Natural killer cell (primary cell): ENCODE measurements at regions not wholly inside any gene's neighbourhood (a gene's known extent, or its start where the extent isn't known, plus 50 kb on each side); places are given as distances from the start of the nearest gene placed in this dataset.

Source experiments
- ATAC-seq, 3 donors: fragments of 150-1000 bp in 2 of 3; fragments of 200-7000 bp in 1 of 3; cut with Tn5 transposase; 1 replicate in 1 of 3; 2 replicates in 2 of 3; pipeline ENCODE4 v1.10.0; 2021; ENCODE audit warnings: mild to moderate bottlenecking in 2 of 3, moderate library complexity in 2 of 3
- DNase-seq, 2 donors: peaks; one replicate each; pipeline versions ENCODE4 v3.0.0 to v3.0.0-alpha.2; 2013 to 2021; ENCODE audit warnings: mixed read lengths in 1 of 2
- H3K27ac ChIP-seq: one replicate; pipeline ENCODE4 v1.5.1; 2013; ENCODE audit warnings: mild to moderate bottlenecking, low read length
- H3K27me3 ChIP-seq: one replicate; pipeline ENCODE4 v1.6.1; 2013; ENCODE audit warnings: low read length; ENCODE audit not compliant: control insufficient read depth, insufficient read depth
- H3K36me3 ChIP-seq: one replicate; pipeline ENCODE4 v1.6.1; 2013; ENCODE audit warnings: low read length; ENCODE audit not compliant: control insufficient read depth, insufficient read depth
- H3K4me1 ChIP-seq: one replicate; pipeline ENCODE4 v1.6.1; 2013; ENCODE audit warnings: low read length; ENCODE audit not compliant: control insufficient read depth, insufficient read depth
- H3K4me3 ChIP-seq: one replicate; pipeline ENCODE4 v1.5.1; 2013; ENCODE audit warnings: low read length
- H3K9me3 ChIP-seq: one replicate; pipeline ENCODE4 v1.6.1; 2013; ENCODE audit warnings: low read length; ENCODE audit not compliant: control insufficient read depth, insufficient read depth
- H3K27ac Mint-ChIP-seq, 2 donors: one replicate each; pipeline ENCODE4 v1.8.0; 2022; ENCODE audit warnings: mild to moderate bottlenecking in 2 of 2, mixed read lengths in 2 of 2, moderate library complexity in 1 of 2
- H3K27me3 Mint-ChIP-seq, 2 donors: one replicate each; pipeline ENCODE4 v1.8.0; 2022; ENCODE audit warnings: low read depth in 2 of 2, mixed read lengths in 2 of 2
- H3K36me3 Mint-ChIP-seq: one replicate; pipeline ENCODE4 v1.8.0; 2022; ENCODE audit warnings: mixed read lengths
- H3K4me1 Mint-ChIP-seq, 2 donors: one replicate each; pipeline ENCODE4 v1.8.0; 2022; ENCODE audit warnings: mixed read lengths in 2 of 2
- H3K4me3 Mint-ChIP-seq: one replicate; pipeline ENCODE4 v1.8.0; 2022; ENCODE audit warnings: mild to moderate bottlenecking, moderate library complexity, mixed read lengths
- H3K9me3 Mint-ChIP-seq, 2 donors: one replicate each; pipeline ENCODE4 v1.8.0; 2022; ENCODE audit warnings: mixed read lengths in 2 of 2
- CTCF ChIP-seq: fragments of 200-600 bp; IDR thresholded peaks from one replicate; pipeline ENCODE4 v1.8.0; 2022; ENCODE audit warnings: antibody characterized with exemption
- WGBS: methylation state at CpG from one replicate; pipeline ENCODE4 v1.1.7; 2013; ENCODE audit warnings: missing lambda C conversion rate; ENCODE audit not compliant: insufficient coverage; 5-methylcytosine and 5-hydroxymethylcytosine counted together
- intact Hi-C: fragments of 100-400 bp; cut with micrococcal nuclease; formaldehyde crosslinking; loops from one replicate; pipeline ENCODE4 v1.14.2; 2022

DNA sequence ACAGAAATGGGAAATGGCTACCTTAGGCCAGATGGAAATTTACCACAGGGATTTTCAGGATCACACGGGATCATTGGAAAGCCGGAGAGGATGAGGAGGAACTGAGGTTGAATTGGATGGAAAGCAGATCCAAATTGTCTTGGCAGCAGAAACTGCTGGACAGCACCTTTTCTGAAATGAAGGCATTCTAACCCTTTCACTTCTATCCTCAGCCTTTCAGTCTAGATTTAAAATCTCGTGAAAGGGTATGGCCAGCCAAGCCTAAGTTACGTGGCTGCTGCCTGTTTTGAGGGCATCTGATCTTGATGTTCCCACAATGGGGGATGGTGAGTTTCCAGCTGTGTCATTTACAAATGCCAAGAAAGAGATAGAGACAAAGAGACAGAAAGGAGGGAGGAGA, 358.2 kb downstream of the KIF16B start:
- intact Hi-C loops = no loop called here
- peaks cover 0 to 2% of the 10 kb centered on the region in 2 donors for H3K9me3 Mint-ChIP-seq
- no peak overlapping the region for H3K4me3 ChIP-seq
- WGBS = 41% methylated on average over 4 of the region's 4 CpGs
- no peaks in the 10 kb centered on the region for H3K4me1 ChIP-seq
- no peak overlapping the region for H3K27ac ChIP-seq
- ATAC-seq = no peak
- H3K27ac Mint-ChIP-seq = no peak overlapping the region
- no peaks in the 10 kb centered on the region for H3K36me3 ChIP-seq
- H3K27me3 Mint-ChIP-seq = no peaks in the 10 kb centered on the region
- H3K4me1 Mint-ChIP-seq = peaks cover 0 to 7% of the 10 kb centered on the region in 2 donors
- no peak for DNase-seq
- TF ChIP-seq CTCF = no peak
- H3K27me3 ChIP-seq = no peaks in the 10 kb centered on the region
- H3K36me3 Mint-ChIP-seq = no peaks in the 10 kb centered on the region
- no peaks in the 10 kb centered on the region for H3K9me3 ChIP-seq
- H3K4me3 Mint-ChIP-seq = no peak overlapping the region

DNA sequence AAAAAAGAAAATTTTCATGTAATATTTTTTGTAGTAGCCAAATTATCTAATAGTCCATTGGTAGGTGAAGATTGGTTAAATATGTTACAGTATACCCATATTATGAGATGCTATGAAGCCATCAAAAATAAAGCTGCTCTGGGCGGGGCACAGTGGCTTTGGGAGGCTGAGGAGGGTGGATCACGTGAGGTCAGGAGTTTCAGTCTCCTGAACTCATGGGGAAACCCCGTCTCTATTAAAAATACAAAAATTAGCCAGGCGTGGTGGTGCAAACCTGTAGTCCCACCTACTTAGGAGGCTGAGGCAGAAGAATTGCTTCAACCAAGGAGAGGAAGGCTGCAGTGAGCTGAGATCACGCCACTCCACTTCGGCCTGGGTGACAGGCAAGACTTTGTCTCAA, 360.5 kb downstream of the KIF16B start:
- DNase-seq = no peak

DNA sequence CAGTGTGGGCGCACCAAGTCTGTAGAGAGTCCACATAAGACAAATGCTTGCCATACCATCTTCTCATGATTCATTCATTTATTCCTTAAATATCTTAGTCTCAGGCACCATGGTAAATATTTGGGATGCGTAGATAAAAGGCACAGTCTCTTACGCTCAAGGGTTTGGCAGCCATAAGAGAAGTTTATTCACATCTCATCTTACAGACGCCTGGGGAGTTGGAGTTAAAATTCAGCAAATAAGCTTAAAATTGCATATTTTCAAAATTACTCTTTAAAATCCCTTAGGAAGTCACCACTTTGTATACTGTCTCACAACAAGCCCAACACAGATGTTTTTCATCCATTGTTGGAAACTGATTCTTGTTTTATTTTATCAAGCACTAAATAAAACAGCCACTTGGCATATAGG, 363.3 kb downstream of the KIF16B start:
- H3K27me3 Mint-ChIP-seq = peaks cover 0 to 3% of the 10 kb centered on the region in 2 donors

More for the DNA sequence above, 360.5 kb downstream of the KIF16B start:
- no peaks in the 10 kb centered on the region for H3K4me1 Mint-ChIP-seq
- H3K27ac Mint-ChIP-seq = no peak overlapping the region
- H3K4me3 Mint-ChIP-seq = no peak overlapping the region
- H3K27ac ChIP-seq = no peak overlapping the region
- H3K36me3 Mint-ChIP-seq = no peaks in the 10 kb centered on the region
- H3K27me3 ChIP-seq = no peaks in the 10 kb centered on the region
- no peaks in the 10 kb centered on the region for H3K9me3 ChIP-seq
- peaks cover 0 to 3% of the 10 kb centered on the region in 2 donors for H3K27me3 Mint-ChIP-seq
- H3K9me3 Mint-ChIP-seq = no peaks in the 10 kb centered on the region
- no peak overlapping the region for H3K4me3 ChIP-seq
- H3K36me3 ChIP-seq = no peaks in the 10 kb centered on the region
- intact Hi-C loops = no loop called here
- no peaks in the 10 kb centered on the region for H3K4me1 ChIP-seq
- 74% methylated on average over 4 of the region's 6 CpGs for WGBS
- no peak for ATAC-seq
- TF ChIP-seq CTCF = no peak

More for the DNA sequence above, 363.3 kb downstream of the KIF16B start:
- Histone ChIP-seq H3K4me3 (no peak overlapping the region), H3K27ac (no peak overlapping the region), H3K9me3 (no peaks in the 10 kb centered on the region), H3K4me1 (no peaks in the 10 kb centered on the region), H3K27me3 (no peaks in the 10 kb centered on the region), H3K36me3 (no peaks in the 10 kb centered on the region)
- 90% methylated on average over 1 of the region's 4 CpGs for WGBS
- no peaks in the 10 kb centered on the region for H3K9me3 Mint-ChIP-seq
- TF ChIP-seq CTCF = no peak
- no peak overlapping the region for H3K4me3 Mint-ChIP-seq
- no peaks in the 10 kb centered on the region for H3K36me3 Mint-ChIP-seq
- no peak for DNase-seq
- intact Hi-C loops = no loop called here
- H3K27ac Mint-ChIP-seq = no peak overlapping the region
- no peaks in the 10 kb centered on the region for H3K4me1 Mint-ChIP-seq
- no peak for ATAC-seq
